GM21529 (cell line): ENCODE measurements at regions not wholly inside any gene's neighbourhood (a gene's known extent, or its start where the extent isn't known, plus 50 kb on each side); places are given as distances from the start of the nearest gene placed in this dataset.

Source experiments
- ATAC-seq: cut with Tn5 transposase; IDR thresholded peaks from one replicate; pipeline ENCODE4 v1.9.1; 2021; ENCODE audit not compliant: unreplicated experiment

GRCh38 chr12:94722664-94723063, 72.3 kb upstream of the TMCC3 start:
- no peak for ATAC-seq

GRCh38 chr12:94721173-94721572, 70.8 kb upstream of the TMCC3 start:
- ATAC-seq: peak; percentile 82

GRCh38 chr12:94718114-94718513, 67.8 kb upstream of the TMCC3 start:
- no peak for ATAC-seq

GRCh38 chr12:94717656-94718055, 67.3 kb upstream of the TMCC3 start:
- ATAC-seq: no peak

GRCh38 chr12:94717108-94717507, 66.8 kb upstream of the TMCC3 start:
- ATAC-seq: no peak

- no peak for ATAC-seq
Observed at GRCh38 chr12:94716339-94716738, 66.0 kb upstream of the TMCC3 start.

- no peak for ATAC-seq
Observed at GRCh38 chr12:94714378-94715114, 64.2 kb upstream of the TMCC3 start.

GRCh38 chr12:94712815-94713515, 62.6 kb upstream of the TMCC3 start:
- ATAC-seq: no peak

GRCh38 chr12:94710933-94711332, 60.6 kb upstream of the TMCC3 start:
- ATAC-seq: no peak

- no peak for ATAC-seq
Observed at GRCh38 chr12:94707892-94708291, 57.5 kb upstream of the TMCC3 start.

GRCh38 chr12:94707036-94707435, 56.7 kb upstream of the TMCC3 start:
- ATAC-seq: no peak

- ATAC-seq: peak; percentile 79
Observed at GRCh38 chr12:94706250-94706661, 55.9 kb upstream of the TMCC3 start.

GRCh38 chr12:94705676-94706075, 55.3 kb upstream of the TMCC3 start:
- no peak for ATAC-seq

GRCh38 chr12:94704452-94705306, 54.3 kb upstream of the TMCC3 start:
- no peak for ATAC-seq

GRCh38 chr12:94702696-94703095, 52.3 kb upstream of the TMCC3 start:
- ATAC-seq: no peak

GRCh38 chr12:94701711-94702110, 51.4 kb upstream of the TMCC3 start:
- no peak for ATAC-seq

GRCh38 chr12:94700662-94701061, 50.3 kb upstream of the TMCC3 start:
- no peak for ATAC-seq
